HG03280 (cell line): ENCODE measurements at regions not wholly inside any gene's neighbourhood (a gene's known extent, or its start where the extent isn't known, plus 50 kb on each side); places are given as distances from the start of the nearest gene placed in this dataset.
"Not testable (repeated sequence)": the region's sequence is repeated elsewhere in the genome, so short reads cannot be mapped to it uniquely, and the experiment has no call there.

Experiments used
- ATAC-seq: cut with Tn5 transposase; IDR thresholded peaks from one replicate; pipeline ENCODE4 v1.9.1; 2021; ENCODE audit warnings: mild to moderate bottlenecking, moderate library complexity; ENCODE audit not compliant: unreplicated experiment

- ATAC-seq: peak; percentile 88
Observed at GRCh38 chr6:139531148-139532115, 157.0 kb upstream of the CITED2 start.

DNA sequence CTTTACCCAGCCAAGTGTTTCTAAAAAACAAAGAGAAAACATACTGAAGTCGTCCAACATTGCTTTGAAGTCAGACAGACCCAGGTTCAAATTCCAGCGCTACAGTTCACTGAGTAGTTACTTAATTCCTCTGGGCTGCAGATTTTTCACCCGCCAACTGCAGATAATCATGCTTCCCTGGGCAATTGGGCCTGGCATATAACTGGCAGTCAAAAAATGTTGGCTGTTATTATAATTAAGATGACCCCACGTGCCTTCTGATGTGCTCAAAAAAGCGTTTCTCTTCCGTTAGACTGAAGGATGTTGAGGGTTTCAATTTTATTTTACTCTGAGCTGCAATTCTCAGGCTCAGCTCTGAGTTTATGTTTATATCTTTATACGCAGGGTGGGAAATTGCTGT lies 156.1 kb upstream of the CITED2 start:
- ATAC-seq: peak; percentile 31

GRCh38 chr6:139529420-139529819 lies 155.0 kb upstream of the CITED2 start:
- no peak for ATAC-seq

DNA sequence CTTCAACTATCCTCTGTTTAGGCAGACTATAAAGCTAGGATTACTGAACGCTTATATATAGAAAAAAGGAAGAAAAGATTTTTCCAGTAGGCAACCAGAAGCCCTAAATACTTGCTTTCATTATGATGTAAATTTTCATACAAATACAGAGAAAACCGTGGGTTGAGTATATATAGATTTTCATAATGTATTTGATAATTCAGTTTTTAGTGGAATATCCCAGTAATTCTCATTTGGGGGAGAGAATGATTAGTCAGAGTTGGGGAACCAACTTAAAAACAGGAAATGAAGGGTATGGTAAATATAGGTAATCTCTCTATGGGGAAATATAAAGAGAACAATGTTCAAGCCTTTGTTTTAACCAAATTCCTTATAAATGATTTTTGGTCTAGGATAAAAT lies 154.0 kb upstream of the CITED2 start:
- ATAC-seq: no peak

DNA sequence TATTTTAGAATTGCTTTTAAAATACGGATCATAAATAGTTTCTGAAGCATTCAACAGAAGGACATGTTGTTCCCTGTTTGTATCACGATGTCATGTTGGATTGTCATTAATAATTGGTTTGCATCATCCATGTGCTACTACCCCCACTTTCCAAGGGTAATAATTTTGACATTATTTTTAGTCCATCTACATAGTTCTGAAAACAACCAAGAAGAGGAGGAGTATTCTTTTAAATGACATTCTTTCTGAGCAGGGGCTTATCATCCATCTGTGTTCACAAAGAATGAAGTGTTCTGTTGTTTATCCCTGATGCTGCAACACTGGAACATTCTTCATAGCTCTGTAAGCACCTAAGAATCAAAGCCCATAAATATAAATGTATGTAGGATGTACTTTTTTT lies 151.0 kb upstream of the CITED2 start:
- ATAC-seq: no peak

DNA sequence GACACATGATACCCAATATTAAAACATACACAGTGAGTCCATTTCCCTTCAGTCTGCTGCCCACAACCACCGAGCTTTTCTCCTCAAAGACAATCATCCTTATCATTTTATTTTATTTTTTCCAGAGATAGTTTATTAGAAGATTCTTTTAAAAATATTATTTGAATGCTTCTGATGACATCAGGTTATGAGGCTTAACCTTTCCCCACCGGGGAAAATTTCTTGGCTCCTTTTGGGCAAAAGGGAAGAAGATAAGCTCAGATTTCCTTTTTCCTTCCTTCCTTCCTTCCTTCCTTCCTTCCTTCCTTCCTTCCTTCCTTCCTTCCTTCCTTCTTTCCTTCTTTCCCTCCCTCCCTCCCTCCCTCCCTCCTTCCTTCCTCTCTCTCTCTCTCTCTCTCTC lies 149.5 kb upstream of the CITED2 start:
- no peak for ATAC-seq

- no peak for ATAC-seq
Observed at GRCh38 chr6:139522511-139523220, 148.2 kb upstream of the CITED2 start.

DNA sequence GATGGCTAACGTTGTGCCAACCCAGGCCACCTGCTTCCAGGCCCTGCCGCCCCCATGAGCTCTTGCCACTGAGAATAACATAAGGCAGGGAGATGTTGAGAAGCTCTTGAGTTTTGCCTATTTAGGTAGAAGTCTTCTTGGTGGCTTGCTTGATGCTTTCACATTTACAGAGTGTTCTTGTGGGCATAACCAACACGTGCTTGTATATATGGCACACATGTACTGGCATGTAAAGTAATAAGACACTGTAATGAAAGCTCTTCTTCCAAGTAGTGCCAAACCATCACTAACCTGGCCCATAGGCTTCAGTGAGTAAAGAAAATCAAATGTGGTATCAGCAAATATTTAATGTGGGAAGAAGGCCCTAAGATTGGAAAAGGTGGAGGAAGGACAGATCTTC lies 146.9 kb upstream of the CITED2 start:
- ATAC-seq: no peak

- ATAC-seq: no peak
Observed at GRCh38 chr6:139520321-139520768, 145.9 kb upstream of the CITED2 start.

- no peak for ATAC-seq
Observed at GRCh38 chr6:139519571-139520031, 145.2 kb upstream of the CITED2 start.

DNA sequence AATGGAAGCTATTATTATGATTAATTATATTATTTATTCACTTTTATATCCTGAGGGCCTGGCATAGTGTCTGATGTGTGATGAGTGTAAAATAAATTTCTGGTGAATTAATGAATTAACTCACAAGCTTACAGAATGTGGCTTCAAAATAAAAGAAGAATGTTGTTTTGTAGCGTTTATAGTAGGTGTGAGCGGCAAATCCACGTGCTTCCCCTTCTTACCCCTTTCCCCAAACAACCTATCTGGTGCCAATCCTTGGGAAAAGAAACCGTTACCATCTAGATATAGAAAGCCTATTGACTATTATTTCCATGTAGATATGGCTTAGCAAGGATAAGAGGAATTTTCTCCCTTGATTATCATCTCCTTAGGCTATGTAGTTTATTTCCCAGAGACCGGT lies 144.6 kb upstream of the CITED2 start:
- no peak for ATAC-seq

DNA sequence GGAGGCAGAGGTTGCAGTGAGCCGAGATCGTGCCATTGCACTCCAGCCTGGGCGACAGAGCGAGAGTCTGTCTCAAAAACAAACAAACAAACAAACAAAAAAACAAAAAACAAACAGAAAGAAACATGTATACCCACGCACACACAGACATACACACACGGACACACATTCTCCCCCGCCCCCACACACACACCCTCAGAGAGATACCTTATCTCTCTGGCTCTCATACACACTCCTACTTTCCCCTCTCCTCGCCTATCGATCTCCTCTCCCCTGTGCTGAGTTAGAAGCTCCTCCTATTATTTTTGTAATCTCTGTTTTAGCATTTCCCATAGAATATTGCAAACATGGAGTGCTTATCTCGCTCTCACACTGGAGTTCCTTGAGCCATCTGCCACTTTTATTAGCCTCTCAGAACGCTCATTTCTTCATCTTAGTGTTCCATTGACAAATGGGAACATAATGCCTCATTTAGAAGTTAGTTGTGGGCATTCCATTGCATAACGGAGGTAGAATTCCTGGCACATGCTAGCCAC lies 144.2 kb upstream of the CITED2 start:
- ATAC-seq: no peak

- ATAC-seq: not testable (repeated sequence)
Observed at GRCh38 chr6:139517998-139518555, 143.6 kb upstream of the CITED2 start.

DNA sequence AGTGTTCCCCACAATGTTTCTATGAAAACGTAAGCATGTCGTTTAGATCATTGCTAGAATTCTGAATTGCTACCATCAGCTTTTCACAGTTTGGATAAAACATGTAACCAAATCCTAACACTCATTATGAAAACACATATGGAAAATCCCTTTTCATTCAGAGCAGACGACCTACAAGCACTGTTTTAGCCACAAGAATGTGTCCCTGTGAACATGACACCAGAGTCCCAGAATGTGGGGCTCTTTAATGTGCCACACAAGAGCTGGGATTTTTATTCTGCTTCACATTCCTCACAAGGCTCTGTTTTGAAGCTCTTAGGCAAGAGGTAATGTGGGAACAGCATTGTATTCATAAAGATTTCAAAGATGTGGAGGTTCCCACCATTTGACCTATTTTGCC lies 141.1 kb upstream of the CITED2 start:
- no peak for ATAC-seq

GRCh38 chr6:139514819-139515218 lies 140.4 kb upstream of the CITED2 start:
- no peak for ATAC-seq

DNA sequence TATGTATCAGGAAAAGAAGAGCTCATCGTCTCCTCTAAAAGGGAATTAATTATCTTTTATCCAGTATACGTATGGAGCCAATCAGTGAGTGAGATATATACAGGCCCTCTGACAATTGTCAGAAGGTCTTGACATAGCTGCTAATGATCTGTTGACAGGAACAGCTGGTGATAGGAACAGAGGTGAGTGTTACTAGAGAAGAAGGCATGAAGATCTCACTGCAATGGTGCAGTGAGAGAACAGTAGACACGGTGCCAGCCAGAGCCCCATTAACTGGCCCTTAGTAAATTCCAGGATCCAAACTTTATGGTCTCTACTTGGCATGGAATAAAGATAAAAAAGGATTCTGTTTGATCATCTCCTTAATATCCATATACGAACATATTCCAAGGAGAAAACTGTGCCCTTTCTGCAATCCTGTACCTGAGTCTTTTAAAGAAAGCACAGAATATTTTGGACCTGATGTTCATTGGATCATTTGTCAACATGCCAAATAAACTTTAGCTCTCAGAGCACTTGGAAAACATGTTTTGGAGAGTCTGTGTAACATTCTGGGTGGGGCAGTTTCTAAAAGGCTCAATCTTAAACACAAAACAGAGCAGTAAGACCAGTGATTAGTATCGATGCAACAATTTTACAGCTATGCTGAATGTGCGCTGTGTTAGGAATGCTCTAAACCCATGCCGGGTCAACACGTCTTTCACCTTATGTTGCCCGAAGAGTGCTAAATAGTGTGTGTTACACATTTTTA lies 135.8 kb upstream of the CITED2 start:
- ATAC-seq: no peak

DNA sequence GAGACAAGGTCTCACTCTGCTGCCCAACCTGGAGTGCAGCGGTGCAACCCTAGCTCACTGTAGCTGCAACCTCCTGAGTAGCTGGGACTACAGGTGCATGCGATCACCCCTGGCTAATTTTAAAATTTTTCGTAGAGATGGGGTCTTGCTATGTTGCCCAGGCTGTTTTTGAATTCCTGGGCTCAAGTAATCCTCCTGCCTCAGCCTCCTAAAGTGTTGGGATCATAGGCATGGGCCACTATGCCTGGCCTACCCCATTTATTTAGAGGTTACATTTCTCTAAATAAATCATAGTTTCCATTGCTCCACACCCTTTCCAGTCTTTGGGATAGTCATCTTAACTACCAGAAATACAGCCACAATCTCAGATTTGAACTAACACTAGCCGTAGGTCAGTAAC lies 134.7 kb upstream of the CITED2 start:
- no peak for ATAC-seq

GRCh38 chr6:139508576-139508975 lies 134.1 kb upstream of the CITED2 start:
- ATAC-seq: no peak

DNA sequence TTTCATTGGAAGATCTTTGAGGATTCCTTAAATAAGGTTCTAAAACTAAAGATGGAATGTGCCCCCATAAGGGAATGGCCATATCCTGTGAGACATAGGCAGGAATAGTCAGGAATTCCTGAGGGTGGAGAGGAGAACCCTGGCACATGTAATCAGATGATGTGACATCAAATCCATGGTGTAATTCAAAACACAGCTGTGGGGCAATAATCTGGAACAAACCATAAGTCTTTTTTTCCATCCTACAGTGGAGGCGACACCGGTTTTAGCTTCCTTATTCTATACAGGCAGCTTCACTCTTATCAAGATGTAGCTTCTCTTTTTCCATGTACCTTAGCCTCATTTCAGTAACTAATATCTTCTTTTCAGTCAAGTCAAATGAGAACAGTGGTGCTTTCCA lies 133.6 kb upstream of the CITED2 start:
- ATAC-seq: no peak

DNA sequence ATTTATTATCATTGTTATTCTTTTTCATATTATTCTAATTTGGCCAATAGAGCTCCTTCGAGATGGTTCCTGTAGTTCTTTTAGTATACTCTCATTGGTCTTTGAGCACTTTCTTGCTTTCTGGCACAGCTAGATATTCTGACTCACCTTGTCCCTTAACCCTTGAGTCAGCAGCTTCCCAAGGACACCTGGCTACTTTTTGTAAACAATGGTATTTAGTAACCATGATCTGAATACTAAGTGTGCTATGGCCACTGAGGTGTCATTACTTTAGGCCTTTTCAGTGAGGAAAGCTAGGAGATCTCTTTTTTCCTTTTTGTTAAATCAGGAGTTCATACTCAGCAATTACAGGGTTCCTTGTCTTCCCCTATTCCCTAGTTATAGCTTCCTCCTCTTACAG lies 126.5 kb upstream of the CITED2 start:
- no peak for ATAC-seq

DNA sequence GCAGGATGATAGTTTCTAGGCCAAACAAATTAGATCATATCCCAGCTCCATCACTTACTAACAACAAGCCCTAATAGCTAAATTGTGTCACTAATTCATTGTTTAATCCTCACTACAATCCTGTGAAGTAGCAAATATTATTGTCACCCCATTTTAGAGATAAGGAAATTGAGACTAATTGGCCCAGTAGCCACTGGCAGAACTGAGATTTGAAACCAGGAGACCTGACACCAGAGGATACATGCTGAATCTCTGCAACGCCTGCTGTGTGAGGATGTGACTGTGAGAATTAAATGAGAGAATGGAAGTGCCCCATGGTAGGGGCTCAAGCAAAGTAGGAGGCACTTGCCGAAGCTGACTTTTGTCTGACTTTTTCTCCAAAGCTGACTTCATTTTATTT lies 124.3 kb upstream of the CITED2 start:
- no peak for ATAC-seq
